Liver (tissue), 8 donors: ENCODE measurements at regions not wholly inside any gene's neighbourhood (a gene's known extent, or its start where the extent isn't known, plus 50 kb on each side); places are given as distances from the start of the nearest gene placed in this dataset.

Experiments used
- DNase-seq: peaks from one replicate; pipeline ENCODE4 v3.0.0-alpha.2; 2017; ENCODE audit warnings: low spot score
- H3K27ac ChIP-seq, 2 donors: one replicate each; pipeline ENCODE4 v1.7.0; 2013; ENCODE audit warnings: inconsistent platforms in 2 of 2, low read length in 2 of 2, control low read depth in 1 of 2, low read depth in 1 of 2, mild to moderate bottlenecking in 1 of 2
- H3K27me3 ChIP-seq, 4 donors: one replicate each; pipeline versions ENCODE4 v1.6.1 to v1.7.0; 2013; ENCODE audit warnings: low read length in 3 of 4, inconsistent platforms in 1 of 4, mild to moderate bottlenecking in 1 of 4, moderate library complexity in 1 of 4; ENCODE audit not compliant: control insufficient read depth in 4 of 4, insufficient read depth in 4 of 4
- H3K36me3 ChIP-seq, 4 donors: one replicate each; pipeline versions ENCODE4 v1.6.1 to v1.7.0; 2013; ENCODE audit warnings: low read length in 3 of 4, mild to moderate bottlenecking in 3 of 4, low read depth in 1 of 4, moderate library complexity in 1 of 4; ENCODE audit not compliant: control insufficient read depth in 4 of 4, insufficient read depth in 3 of 4
- H3K4me1 ChIP-seq, 4 donors: one replicate each; pipeline versions ENCODE4 v1.6.1 to v1.7.0; 2013; ENCODE audit warnings: low read length in 3 of 4, mild to moderate bottlenecking in 3 of 4, moderate library complexity in 1 of 4; ENCODE audit not compliant: control insufficient read depth in 4 of 4, insufficient read depth in 4 of 4
- H3K4me3 ChIP-seq, 3 donors: one replicate each; pipeline versions ENCODE4 v1.6.1 to v1.7.0; 2013; ENCODE audit warnings: low read length in 3 of 3, control low read depth in 1 of 3, low read depth in 1 of 3, mild to moderate bottlenecking in 1 of 3
- H3K9ac ChIP-seq, 2 donors: one replicate each; pipeline ENCODE4 v1.7.0; 2013; ENCODE audit warnings: low read length in 2 of 2, mild to moderate bottlenecking in 2 of 2, moderate library complexity in 2 of 2, control low read depth in 1 of 2, low read depth in 1 of 2
- H3K9me3 ChIP-seq, 4 donors: one replicate each; pipeline versions ENCODE4 v1.6.1 to v1.7.0; 2013; ENCODE audit warnings: low read length in 3 of 4; ENCODE audit not compliant: control insufficient read depth in 4 of 4
- ATF3 ChIP-seq: IDR thresholded peaks from 2 replicates; pipeline ENCODE4 v1.6.1; 2016; ENCODE audit warnings: antibody characterized with exemption
- CTCF ChIP-seq: fragments of 150-350 bp; IDR thresholded peaks from 2 replicates; pipeline ENCODE4 v1.5.1; 2017; ENCODE audit warnings: improper control_type of control experiment, low read depth, low read length; ENCODE audit not compliant: missing input control
- EGR1 ChIP-seq, 2 donors: IDR thresholded peaks; 2 replicates each; pipeline ENCODE4 v1.6.1; 2016 to 2018; ENCODE audit warnings: antibody characterized with exemption in 2 of 2, low read depth in 2 of 2
- FOXA1 ChIP-seq: IDR thresholded peaks from 2 replicates; pipeline ENCODE4 v1.6.1; 2016; ENCODE audit warnings: antibody characterized with exemption
- FOXA2 ChIP-seq: IDR thresholded peaks from 2 replicates; pipeline ENCODE4 v1.6.1; 2016; ENCODE audit warnings: antibody characterized with exemption
- GABPA ChIP-seq, 2 donors: IDR thresholded peaks in 1 of 2; conservative IDR thresholded peaks in 1 of 2; 2 replicates each; pipeline ENCODE4 v1.6.1; 2016; ENCODE audit warnings: antibody characterized with exemption in 2 of 2, mild to moderate bottlenecking in 1 of 2, moderate library complexity in 1 of 2
- HNF4A ChIP-seq, 2 donors: conservative IDR thresholded peaks; 2 replicates each; pipeline ENCODE4 v1.6.1; 2016; ENCODE audit warnings: antibody characterized with exemption in 2 of 2, mild to moderate bottlenecking in 2 of 2
- HNF4G ChIP-seq: IDR thresholded peaks from 2 replicates; pipeline ENCODE4 v1.6.1; 2016; ENCODE audit warnings: antibody characterized with exemption
- JUND ChIP-seq, 2 donors: IDR thresholded peaks; 2 replicates each; pipeline ENCODE4 v1.6.1; 2016; ENCODE audit warnings: antibody characterized with exemption in 2 of 2
- MAX ChIP-seq: IDR thresholded peaks from 2 replicates; pipeline ENCODE4 v1.6.1; 2016; ENCODE audit warnings: antibody characterized with exemption
- NR2F2 ChIP-seq: IDR thresholded peaks from 2 replicates; pipeline ENCODE4 v1.6.1; 2016; ENCODE audit warnings: antibody characterized with exemption
- RAD21 ChIP-seq, 2 donors: IDR thresholded peaks; 2 replicates each; pipeline ENCODE4 v1.6.1; 2016; ENCODE audit warnings: antibody characterized with exemption in 2 of 2, mild to moderate bottlenecking in 2 of 2
- REST ChIP-seq: IDR thresholded peaks from 2 replicates; pipeline ENCODE4 v1.6.1; 2016; ENCODE audit warnings: antibody characterized with exemption, mild to moderate bottlenecking
- RXRA ChIP-seq, 2 donors: IDR thresholded peaks; 2 replicates each; pipeline ENCODE4 v1.6.1; 2017 to 2018; ENCODE audit warnings: antibody characterized with exemption in 2 of 2, mild to moderate bottlenecking in 1 of 2
- SP1 ChIP-seq: IDR thresholded peaks from 2 replicates; pipeline ENCODE4 v1.6.1; 2018; ENCODE audit warnings: antibody characterized with exemption, mild to moderate bottlenecking
- TAF1 ChIP-seq: conservative IDR thresholded peaks from 2 replicates; pipeline ENCODE4 v1.6.1; 2016; ENCODE audit warnings: antibody characterized with exemption, mild to moderate bottlenecking
- YY1 ChIP-seq: IDR thresholded peaks from 2 replicates; pipeline ENCODE4 v1.6.1; 2016; ENCODE audit warnings: antibody characterized with exemption, mild to moderate bottlenecking
- ZBTB33 ChIP-seq: IDR thresholded peaks from 2 replicates; pipeline ENCODE4 v1.6.1; 2016; ENCODE audit warnings: antibody characterized with exemption
- WGBS: extraction: QIAGEN DNeasy Blood & Tissue Kit; methylation state at CpG from one replicate; pipeline ENCODE4 v1.1.7; 2013; 5-methylcytosine and 5-hydroxymethylcytosine counted together
- donor health status: healthy.
- donor health status: healthy.
- donor health status: healthy.
- donor health status: healthy.
- donor health status: healthy.

- WGBS: 91% methylated on average over 2 of the region's 2 CpGs
- Histone ChIP-seq H3K27ac (no peak overlapping the region), H3K27me3 (no peaks in the 10 kb centered on the region), H3K36me3 (no peaks in the 10 kb centered on the region), H3K9ac (no peak overlapping the region), H3K4me3 (no peak overlapping the region), H3K9me3 (no peaks in the 10 kb centered on the region), H3K4me1 (no peaks in the 10 kb centered on the region)
- TF ChIP-seq HNF4G (no peak), ATF3 (no peak), JUND (IDR thresholded peaks at IDR 0.05) (no peak), EGR1 (IDR thresholded peaks at IDR 0.05; ENCODE audit: low read depth in 2 of 2) (no peak), YY1 (no peak), CTCF (no peak), MAX (no peak), GABPA (IDR thresholded peaks at IDR 0.05 in 1 of 2, conservative IDR thresholded peaks at IDR 0.05 in 1 of 2) (no peak), REST (no peak), NR2F2 (no peak), HNF4A (conservative IDR thresholded peaks at IDR 0.05) (no peak), RXRA (IDR thresholded peaks at IDR 0.05) (no peak), ZBTB33 (no peak), SP1 (no peak), FOXA1 (no peak), FOXA2 (no peak), TAF1 (no peak), RAD21 (IDR thresholded peaks at IDR 0.05) (no peak)
- DNase-seq: no peak
Measured at GRCh38 chr16:64364016-64364415, 757.8 kb downstream of the CDH11 start.

- Histone ChIP-seq H3K27ac (no peak overlapping the region), H3K36me3 (no peaks in the 10 kb centered on the region), H3K9me3 (no peaks in the 10 kb centered on the region), H3K27me3 (no peaks in the 10 kb centered on the region), H3K4me1 (no peaks in the 10 kb centered on the region), H3K4me3 (no peak overlapping the region), H3K9ac (no peak overlapping the region)
- no peak for DNase-seq
- 73% methylated on average over 2 of the region's 2 CpGs for WGBS
- TF ChIP-seq YY1: no peak
Measured at GRCh38 chr16:64363039-64363438, 758.8 kb downstream of the CDH11 start.
